Calu3 (cell line): ENCODE measurements at regions not wholly inside any gene's neighbourhood (a gene's known extent, or its start where the extent isn't known, plus 50 kb on each side); places are given as distances from the start of the nearest gene placed in this dataset.

Experiments
- BruUV-seq: library from RNA; stranded (reverse); fragments of 400-500 nt; replicated peaks from 2 replicates; lab custom pipeline; 2021; lab: Mats Ljungman, UMichigan
- CTCF ChIA-PET: fragments of 300-600 bp; sonication (Branson Sonifier 250); formaldehyde crosslinking; loops from one replicate; lab custom pipeline; 2022; ENCODE audit warnings: antibody characterized with exemption; lab: Charles Lee
- DNase-seq: peaks from one replicate; pipeline ENCODE4 v3.0.0; 2022
- H3K27ac Mint-ChIP-seq: one replicate; pipeline ENCODE4 v1.8.0; 2022; ENCODE audit warnings: mixed read lengths; ENCODE audit not compliant: unreplicated experiment
- H3K27me3 Mint-ChIP-seq: one replicate; pipeline ENCODE4 v1.8.0; 2022; ENCODE audit warnings: mixed read lengths; ENCODE audit not compliant: unreplicated experiment
- H3K36me3 Mint-ChIP-seq: one replicate; pipeline ENCODE4 v1.8.0; 2022; ENCODE audit warnings: mild to moderate bottlenecking, moderate library complexity, mixed read lengths; ENCODE audit not compliant: insufficient read depth, unreplicated experiment
- H3K4me1 Mint-ChIP-seq: one replicate; pipeline ENCODE4 v1.8.0; 2022; ENCODE audit warnings: mild to moderate bottlenecking, low read depth, mixed read lengths; ENCODE audit not compliant: unreplicated experiment
- H3K4me3 Mint-ChIP-seq: one replicate; pipeline ENCODE4 v1.8.0; 2022; ENCODE audit warnings: mild to moderate bottlenecking, low read depth, moderate library complexity, mixed read lengths; ENCODE audit not compliant: unreplicated experiment
- H3K9me3 Mint-ChIP-seq: one replicate; pipeline ENCODE4 v1.8.0; 2022; ENCODE audit warnings: low read depth, mixed read lengths; ENCODE audit not compliant: unreplicated experiment
- CTCF ChIP-seq: fragments of 200-600 bp; IDR thresholded peaks from one replicate; pipeline ENCODE4 v1.8.0; 2022; ENCODE audit warnings: antibody characterized with exemption; ENCODE audit not compliant: unreplicated experiment
- intact Hi-C: fragments of 100-400 bp; cut with micrococcal nuclease; formaldehyde crosslinking; loops from one replicate; pipeline ENCODE4 v1.10.0; 2022; ENCODE audit not compliant: unreplicated experiment

GRCh38 chr20:16672299-16672698 lies 57.5 kb upstream of the SNRPB2 start:
- Mint-ChIP-seq H3K27ac (no peak overlapping the region), H3K4me3 (no peak overlapping the region), H3K9me3 (no peaks in the 10 kb centered on the region), H3K4me1 (no peaks in the 10 kb centered on the region), H3K27me3 (no peaks in the 10 kb centered on the region), H3K36me3 (no peaks in the 10 kb centered on the region)
- no TSS peak for BruUV-seq
- intact Hi-C loops = no loop called here
- CTCF ChIA-PET = no interaction called here
- no peak for TF ChIP-seq CTCF
- no peak for DNase-seq

DNA sequence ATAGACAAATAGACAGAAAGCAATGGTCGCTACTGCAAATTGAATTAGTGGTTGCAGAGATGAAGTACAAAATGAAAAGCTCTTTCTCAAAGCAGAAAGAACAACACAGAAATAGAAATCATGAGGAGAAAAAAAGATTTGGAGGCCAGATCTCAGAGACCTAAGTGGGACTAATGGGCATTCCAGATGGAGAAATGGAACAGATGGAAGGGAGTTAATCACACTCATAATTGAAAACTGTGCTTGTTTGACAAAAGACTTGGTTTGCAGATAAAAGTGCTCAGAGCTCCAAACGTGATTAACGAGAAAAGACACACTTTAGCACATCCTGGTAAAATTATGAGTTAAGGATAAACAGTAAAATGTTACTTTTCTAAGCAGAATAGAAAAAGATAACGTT lies 58.1 kb upstream of the SNRPB2 start:
- TF ChIP-seq CTCF = no peak
- BruUV-seq = no TSS peak
- Mint-ChIP-seq H3K27me3 (no peaks in the 10 kb centered on the region), H3K27ac (no peak overlapping the region), H3K36me3 (no peaks in the 10 kb centered on the region), H3K9me3 (no peaks in the 10 kb centered on the region), H3K4me1 (no peaks in the 10 kb centered on the region), H3K4me3 (no peak overlapping the region)
- CTCF ChIA-PET = no interaction called here
- intact Hi-C loops = no loop called here
- no peak for DNase-seq

DNA sequence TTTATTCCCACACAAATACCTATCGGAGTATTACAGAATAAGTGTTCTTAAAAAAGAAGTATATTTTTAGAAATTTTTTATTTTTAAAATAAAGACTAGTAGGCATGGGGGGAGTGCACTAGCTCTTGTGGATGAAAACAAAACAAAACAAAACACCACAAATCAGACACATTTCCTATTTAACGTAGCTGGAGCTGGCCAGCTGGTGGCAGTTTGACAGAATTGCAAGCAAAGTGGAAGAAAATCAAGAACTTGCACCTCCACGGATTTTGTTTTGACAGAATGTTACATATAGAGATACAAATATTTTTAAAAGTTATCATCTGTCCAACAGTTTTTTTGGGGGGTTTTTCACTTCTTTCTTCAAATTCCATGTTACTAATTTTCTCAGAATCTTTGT lies 63.6 kb upstream of the SNRPB2 start:
- no peak for DNase-seq
- intact Hi-C loops = no loop called here
- Mint-ChIP-seq H3K27me3 (no peaks in the 10 kb centered on the region), H3K4me3 (no peak overlapping the region), H3K9me3 (no peaks in the 10 kb centered on the region), H3K4me1 (no peaks in the 10 kb centered on the region), H3K27ac (no peak overlapping the region), H3K36me3 (no peaks in the 10 kb centered on the region)
- no TSS peak for BruUV-seq
- CTCF ChIA-PET = no interaction called here
- no peak for TF ChIP-seq CTCF

DNA sequence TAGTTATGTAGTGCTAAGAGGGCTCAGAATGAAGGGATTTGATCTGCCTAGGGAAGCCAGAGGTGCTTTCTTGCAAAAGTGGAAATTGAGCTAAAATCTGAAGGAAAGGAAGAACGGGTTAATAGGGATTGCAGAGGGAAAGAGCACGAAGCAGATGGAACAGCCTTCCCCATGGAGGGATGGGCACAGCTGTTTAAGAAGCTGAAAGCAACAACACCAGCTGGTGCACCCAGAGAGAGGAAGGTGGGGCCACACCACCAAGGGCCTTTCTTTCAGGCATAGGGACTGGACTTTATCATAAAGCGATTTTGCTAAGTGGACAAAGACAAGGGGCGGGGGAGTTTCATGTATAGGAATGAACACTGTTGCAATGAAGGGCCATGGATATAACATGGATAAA lies 65.8 kb upstream of the SNRPB2 start:
- Mint-ChIP-seq H3K36me3 (no peaks in the 10 kb centered on the region), H3K4me3 (no peak overlapping the region), H3K27me3 (no peaks in the 10 kb centered on the region), H3K9me3 (no peaks in the 10 kb centered on the region), H3K27ac (no peak overlapping the region), H3K4me1 (no peaks in the 10 kb centered on the region)
- BruUV-seq = no TSS peak
- CTCF ChIA-PET = no interaction called here
- TF ChIP-seq CTCF = no peak
- intact Hi-C loops = no loop called here
- no peak for DNase-seq
